HPDE6-E6E7 (cell line): ENCODE measurements at regions not wholly inside any gene's neighbourhood (a gene's known extent, or its start where the extent isn't known, plus 50 kb on each side); places are given as distances from the start of the nearest gene placed in this dataset.

Source experiments
- DNase-seq: peaks from one replicate; pipeline ENCODE4 v3.0.0; 2011; ENCODE audit warnings: missing footprints; ENCODE audit errors: extremely low spot score

DNA sequence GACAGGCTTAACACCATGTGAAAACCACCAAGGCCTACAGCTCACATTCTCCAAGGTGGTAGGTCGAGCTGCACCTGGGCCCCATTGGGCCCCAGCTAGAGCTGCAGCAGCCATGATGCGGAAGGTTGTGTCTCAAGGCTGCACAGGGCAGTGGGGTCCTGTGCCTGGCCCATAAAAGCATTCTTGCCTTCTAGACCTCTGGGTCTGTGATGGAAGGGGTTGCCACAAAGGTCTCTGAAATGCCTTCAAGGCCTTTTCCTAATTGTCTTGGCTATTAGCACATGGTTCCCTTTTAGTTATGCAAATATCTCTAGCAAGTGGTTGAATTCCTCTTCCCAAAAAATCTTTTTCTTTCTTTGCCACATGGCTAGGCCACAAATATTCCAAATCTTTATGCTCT, 52.5 kb upstream of the C11orf58 start:
- DNase-seq = no peak

DNA sequence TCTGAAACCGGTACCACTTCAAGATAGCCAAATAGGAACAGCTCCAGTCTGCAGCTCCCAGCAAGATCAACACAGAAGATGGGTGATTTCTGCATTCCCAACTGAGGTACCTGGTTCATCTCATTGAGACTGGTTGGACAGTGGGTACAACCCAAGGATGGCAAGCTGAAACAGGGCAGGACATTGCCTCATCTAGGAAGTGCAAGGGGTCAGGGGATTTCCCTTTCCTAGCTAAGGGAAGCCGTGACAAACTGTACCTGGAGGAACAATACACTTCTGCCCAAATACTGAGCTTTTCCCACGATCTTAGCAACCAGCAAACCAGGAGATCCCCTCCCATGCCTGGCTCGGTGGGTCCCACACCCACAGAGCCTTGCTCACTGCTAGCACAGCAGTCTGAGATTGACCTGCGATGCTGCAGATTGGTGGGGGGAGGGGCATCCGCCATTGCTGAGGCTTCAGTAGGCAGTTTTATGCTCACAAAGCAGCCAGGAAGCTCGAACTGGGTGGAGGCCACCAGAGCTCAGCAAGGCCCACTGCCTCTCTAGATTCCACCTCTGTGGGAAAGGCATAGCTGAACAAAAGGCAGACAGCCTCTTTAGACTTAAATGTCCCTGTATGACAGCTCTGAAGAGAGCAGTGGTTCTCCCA, 59.9 kb upstream of the C11orf58 start:
- no peak for DNase-seq

DNA sequence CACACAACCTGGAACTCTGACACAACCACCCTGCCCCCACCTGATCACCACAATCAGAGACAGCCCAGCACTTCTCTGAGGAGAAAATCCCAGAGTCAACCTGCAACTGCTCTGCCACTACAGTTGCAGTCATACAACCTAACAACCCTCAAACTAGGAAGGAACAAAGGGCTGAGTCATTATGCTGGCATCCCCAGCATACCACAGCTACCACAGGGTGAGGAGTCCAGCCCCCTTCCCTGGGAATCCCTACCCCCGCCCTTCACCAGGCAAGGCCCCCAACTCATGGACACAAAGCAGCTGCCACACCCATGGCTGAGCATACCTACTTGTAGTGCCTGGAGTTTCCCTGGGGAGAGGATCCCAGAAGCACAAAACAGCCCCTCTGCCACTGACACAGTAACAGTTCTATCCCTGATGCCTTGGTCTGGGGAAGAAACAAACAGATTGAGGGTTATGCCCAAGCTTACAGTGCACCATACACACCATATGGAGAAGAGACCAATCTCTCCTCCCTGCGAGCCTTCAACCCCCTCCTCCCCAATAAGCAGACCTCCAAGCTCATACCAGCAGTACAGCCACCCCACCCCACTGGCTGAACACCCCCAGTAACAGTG, 68.5 kb upstream of the C11orf58 start:
- DNase-seq = peak; percentile 50

DNA sequence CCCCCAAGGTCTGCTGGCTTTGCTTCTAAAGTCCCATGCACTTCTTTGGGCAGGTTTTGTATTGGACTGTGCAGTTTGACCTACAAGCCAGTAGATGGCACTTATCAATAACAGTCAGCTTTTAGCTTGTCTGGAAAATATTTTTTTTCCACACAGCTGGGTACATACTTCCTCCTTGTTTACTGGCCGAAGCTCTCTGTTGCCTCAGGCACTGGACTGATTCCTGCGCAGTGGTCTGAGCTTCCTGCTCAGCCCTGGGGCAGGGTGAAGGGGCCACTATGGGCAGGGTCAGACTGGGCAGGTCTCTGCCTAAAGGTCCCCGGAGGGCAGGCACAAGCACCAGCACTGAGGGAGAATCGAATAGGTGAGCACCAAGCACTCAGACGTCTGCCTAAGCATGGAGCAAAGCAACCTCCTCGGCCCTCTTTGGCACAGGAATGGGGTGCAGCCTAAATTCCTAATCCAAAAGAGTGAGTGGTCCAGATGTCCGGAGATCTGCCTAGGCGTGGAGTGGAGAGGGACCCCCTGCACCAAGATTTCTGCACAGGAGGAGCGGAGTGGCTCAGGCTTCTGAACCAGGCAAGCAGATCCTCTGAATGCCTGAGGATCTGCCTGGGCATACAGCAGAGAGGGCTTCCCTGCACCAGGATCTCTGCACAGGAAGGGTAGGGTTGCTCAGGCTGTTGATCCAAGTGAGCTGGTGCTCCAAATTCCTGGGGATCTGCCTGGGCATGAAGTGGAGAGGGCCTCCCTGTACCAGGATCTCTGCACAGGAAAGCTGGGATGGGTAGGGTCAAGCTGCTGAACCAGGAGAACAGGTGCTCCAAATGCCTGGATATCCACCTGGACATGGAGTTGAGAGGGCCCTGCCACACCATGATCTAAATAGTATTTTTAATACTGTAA, 105.9 kb upstream of the C11orf58 start:
- peak; percentile 11 for DNase-seq

DNA sequence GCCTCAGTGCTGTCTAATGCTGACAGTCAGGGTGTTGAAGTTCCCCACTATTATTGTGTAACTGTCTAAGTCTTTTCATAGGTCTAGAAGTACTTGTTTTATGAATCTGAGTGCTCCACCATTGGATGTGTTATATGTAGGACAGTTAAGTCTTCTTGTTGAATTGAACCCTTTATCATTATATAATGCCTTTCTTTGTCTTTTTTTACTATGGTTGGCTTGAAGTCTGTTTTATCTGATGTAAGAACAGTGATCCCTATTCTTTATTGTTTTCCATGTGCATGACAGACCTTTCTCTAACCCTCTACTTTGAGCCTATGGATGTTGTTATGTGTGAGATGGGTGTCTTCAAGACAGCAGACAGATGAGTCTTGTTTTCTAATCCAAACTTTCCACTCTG, 107.8 kb upstream of the C11orf58 start:
- no peak for DNase-seq

DNA sequence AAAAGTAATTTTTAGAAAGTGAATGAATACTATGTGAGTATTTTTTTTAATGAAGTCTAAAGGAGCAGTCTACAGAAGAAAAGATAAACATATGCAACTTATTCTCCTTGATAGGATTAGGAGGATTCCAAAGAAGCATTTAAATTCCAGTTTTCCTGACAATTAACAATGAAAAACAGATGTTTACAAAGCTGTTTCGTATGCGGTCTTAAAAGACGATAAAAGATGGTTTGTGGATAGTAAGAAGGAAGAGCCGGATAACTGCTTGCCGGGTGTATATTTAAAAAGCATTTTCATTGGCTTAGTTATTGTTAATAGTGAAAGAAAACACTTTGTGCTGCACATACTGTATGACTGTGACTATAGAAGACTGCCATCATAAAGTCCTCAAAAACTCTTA, 120.0 kb upstream of the C11orf58 start:
- no peak for DNase-seq

DNA sequence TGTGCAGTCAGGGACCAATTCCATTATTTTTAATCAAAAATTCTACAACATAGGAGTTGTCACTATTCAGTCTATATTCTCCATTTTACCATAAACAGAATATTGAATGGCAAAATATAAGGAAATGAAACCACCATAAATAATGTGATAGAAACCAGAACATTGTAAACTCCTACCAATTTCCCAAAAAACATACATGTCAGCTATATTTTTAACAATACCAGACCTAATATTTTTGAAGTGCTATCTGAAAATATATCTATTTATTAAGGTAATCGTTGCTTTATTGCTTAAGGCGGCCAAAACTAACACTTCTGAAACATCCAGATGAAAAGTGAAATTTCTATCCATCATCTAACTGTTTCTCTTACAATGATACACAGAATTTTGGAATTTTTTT, 123.0 kb upstream of the C11orf58 start:
- DNase-seq = no peak

DNA sequence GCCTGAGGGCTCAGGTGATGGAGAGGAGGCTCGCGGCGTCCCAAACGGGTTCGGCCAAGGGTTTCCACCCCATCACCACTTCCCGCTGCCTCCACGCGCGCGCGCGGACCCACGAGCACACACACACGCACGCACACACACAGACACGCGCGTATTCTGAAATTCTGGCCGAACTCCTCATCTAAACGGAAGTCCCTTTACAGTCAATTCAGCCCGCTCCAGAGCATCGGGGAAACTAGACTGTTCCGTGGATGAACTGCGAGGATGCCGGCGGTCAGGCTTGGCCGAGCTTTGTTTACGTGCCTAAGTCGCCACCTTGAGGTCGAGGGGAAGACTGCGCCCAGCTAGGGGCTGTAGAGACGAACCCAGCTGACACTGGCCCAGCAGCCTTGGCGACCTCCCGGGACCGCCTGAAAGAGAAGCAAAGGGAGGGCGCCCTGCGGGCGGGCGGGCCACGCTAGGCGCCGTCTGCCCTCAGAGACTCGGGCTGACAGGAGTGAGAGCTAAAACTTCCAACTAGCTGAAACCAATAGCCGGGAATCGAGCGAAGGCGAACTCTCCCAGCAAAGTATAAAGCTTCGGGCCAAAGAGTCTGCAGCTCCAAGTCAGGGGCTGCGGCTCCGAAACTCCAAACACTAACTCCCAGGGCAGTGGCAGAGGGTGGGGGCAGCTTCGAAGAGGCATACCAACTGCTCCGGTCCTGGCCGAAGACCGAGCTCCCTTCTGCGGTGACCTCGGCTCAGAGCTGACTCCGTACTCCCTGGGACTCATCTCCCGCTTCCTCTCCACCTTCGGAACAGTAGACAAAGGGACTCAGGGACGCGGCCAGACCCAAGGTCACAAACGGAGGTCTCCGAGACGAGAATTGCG, 124.7 kb upstream of the C11orf58 start:
- peak; percentile 65 for DNase-seq

DNA sequence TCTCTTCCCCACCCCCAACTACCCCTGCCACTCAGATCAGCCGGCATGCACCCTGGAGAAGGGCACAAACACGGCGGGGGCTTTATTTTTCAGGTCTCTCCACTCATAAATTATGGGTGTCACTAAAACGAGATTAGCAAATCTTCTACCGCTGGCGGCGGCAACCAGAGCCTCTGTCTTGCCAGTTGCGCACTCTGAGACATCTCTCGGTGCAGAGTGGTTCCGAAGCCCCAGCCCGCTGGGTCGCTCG, 125.3 kb upstream of the C11orf58 start:
- no peak for DNase-seq

DNA sequence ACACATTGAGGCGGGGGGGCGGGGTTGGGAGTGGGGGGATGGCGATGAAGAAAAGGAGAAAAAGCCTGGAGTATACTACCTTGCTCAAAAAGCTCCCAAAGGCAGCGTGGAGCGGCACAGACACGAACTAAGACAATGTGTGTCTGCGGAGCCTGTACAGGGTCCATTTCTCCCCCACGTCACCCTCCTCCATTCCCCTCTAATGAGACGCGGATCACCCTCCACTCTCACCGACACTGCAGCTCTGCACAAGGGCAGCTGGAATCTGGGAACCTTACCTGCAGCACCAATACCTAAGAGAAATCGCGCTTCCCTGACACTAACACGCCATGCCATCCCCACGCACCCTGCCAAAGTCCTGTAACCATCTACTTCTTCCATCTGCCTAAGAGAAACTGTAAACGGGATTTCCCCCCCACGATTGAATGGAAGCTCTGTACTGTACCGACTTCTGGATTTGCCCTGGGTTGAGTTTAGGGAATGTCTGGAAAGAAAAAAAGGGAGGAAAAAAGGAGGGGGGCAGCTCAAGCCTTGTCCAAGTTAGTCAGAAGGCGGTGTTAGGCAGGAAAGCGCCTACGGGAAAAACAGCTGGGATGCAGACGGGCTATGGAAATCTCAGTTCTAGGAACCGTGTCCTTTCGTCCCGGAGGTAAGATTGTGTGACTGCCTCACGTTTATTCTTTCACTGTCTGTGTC, 125.7 kb upstream of the C11orf58 start:
- DNase-seq = no peak

DNA sequence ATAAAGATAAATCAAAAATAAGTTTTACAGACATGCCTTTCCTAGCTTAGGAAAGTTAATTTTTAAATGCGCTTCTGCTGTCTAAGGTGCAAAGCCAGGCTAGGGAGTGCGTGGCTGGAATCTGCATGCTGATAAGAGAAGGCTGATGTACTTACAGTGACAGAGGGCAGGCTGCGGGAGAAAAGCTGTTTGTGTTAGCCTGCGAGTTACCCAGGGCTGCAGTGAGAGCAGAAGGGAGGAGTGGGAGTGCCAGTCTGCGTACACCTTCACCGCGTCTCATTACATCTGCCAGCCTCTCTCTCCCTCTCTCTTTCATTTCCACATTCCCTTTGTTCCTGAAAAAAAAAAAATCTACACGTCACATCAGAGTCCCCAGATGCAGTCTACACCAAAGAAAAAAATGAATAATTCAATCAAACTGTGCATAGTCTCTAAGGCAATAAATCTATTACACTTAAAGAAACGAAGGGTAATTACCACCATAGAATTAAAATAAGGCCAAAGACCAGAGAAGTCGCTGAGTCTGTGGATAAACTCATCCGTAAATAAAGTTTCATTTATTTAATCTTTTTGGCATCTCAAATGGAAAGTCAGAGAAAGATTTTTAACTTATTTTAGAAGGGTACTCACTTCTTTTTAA, 126.4 kb upstream of the C11orf58 start:
- no peak for DNase-seq

DNA sequence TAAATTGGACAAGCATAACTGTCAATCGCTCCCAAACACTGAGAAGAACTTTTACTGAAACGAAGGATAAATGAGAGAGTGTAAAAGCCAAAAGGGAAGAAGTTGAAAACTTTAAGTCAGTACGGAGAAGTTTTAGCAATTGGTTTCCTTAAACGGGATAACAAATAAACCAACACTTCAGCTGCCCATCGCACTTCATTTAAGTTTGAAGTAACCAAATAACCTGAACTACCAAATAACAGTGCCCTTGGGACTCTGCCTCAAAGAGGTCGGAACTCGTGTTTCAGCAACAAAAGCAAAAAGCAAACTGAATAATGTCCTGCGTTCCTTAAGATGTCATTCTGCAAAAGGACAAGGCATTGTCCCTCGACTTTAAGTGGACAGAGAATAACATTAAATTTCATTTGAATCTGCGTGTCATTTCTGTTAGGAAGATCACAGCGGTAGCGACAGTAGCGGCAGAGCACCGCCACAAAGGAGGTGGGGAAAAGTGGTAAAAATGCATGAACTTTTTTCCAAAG, 127.0 kb upstream of the C11orf58 start:
- no peak for DNase-seq

DNA sequence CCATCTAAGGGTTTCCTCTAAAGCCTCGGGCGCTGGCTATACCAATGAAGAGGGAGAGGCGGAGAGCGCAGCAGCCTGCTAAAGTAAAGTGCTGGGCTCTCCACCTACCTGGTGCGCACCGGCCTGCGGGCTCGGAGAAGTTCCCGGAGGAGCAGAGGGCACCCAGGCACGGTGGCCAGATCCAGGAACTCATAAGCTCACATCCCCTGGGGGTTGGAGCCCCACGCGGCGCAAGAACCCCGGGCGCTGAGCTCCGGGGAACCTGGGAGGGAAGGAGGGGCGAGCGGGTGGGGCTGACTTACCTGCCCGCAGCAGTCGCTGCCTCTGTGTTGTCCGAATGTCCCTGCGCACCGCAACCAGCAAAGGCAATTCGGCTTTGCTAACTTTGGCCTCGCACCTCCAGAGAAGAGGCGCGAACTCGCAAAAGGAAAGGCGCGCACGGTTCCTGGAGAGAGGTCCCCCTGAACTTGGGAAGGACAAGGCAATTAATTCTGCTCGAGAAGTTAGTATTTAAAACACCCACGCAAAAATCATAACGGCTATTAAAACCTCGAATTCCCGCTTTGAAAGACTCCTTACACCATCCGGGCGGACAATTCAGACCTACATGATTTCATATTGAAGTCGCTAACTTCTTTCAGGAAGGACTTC, 127.6 kb upstream of the C11orf58 start:
- no peak for DNase-seq

DNA sequence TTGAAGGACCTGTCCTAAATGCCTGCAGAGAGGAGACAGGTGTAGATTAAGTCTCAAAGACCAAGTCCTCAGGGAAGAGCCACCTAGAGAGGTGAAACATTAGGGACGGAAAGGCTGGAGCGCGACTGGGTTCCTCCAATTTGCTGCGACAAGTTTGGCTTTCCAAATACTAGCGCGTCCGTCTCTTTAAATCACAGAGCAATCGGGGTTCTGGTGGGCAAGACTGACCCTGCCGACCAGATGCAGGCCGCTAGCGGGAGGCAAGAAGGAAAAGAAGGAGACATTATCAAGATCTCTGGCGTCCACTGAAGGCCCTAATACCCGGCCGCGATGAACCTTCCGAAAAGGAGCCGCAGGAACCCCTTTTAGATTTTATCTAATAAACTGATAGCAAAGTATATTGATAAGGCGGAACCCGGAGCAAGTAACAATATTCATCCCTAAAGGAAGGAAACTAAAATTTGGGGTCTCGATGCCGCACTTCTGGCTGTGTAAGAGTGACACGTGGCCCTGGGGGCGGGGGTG, 128.2 kb upstream of the C11orf58 start:
- DNase-seq = no peak

DNA sequence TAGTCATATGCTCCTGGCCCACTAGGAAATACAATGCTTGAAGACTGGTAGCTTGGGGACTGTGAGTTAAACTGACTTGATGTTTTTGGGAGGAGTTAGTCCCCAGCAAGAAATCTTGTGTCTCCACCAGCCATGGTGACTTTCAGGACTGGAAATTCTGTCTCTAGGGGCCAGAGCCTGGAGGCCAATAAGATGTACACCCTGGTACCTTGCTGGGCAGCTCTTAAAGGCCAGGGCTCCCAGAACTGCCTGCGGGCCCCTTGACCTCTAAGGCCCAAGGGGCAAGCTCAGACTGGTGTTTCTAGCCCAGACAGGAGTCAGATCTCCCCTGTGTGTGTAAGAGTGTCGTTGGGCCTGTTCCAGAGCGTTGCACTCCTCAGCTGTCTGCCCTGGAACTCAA, 128.7 kb upstream of the C11orf58 start:
- no peak for DNase-seq

DNA sequence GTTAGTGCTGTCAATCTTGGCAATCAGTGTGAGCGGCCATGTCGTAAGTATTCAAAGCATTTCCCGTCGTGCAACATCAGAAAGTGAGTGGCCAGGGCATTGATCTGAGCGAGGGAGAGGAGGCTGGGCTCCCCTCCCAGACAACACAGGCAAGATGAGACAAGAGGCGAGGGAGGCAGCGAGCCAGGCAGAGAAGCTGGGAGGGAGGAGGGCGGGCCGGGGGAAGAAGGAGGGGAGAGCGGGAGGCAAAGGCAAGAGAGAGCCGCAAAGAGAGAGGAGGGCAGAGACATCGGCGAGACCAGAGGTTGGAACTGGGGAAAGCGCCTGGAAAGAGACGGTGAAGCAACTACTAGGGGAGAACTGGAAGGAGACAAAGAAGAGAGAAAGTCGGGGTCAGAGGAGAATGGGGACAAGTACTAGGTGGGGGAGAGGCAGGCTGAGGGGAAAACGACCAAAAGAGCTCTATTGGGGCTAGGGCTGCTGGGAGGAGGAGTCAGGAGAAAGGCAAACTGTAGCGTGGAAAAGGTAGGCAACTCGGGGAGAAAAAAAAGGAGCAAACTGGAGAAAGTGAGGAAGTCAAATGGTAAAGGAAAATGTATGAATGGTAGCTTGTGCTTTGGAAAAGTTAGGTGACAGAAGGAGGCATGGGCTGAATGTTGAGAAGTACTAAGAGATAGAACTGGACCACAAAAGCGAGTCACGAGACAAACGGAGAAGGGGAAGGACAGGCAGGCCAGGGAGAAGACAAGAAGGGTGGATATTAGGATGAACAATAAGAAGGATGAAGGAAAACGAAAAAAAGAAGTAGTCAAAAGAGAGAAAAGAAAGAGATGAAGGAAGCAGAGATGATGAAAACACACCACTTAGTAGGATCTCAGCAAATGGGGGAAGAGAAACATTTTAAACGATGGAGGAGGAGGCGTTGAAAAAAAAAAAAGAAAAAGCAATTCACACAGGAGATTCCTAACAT, 130.5 kb upstream of the C11orf58 start:
- peak; percentile 33 for DNase-seq

DNA sequence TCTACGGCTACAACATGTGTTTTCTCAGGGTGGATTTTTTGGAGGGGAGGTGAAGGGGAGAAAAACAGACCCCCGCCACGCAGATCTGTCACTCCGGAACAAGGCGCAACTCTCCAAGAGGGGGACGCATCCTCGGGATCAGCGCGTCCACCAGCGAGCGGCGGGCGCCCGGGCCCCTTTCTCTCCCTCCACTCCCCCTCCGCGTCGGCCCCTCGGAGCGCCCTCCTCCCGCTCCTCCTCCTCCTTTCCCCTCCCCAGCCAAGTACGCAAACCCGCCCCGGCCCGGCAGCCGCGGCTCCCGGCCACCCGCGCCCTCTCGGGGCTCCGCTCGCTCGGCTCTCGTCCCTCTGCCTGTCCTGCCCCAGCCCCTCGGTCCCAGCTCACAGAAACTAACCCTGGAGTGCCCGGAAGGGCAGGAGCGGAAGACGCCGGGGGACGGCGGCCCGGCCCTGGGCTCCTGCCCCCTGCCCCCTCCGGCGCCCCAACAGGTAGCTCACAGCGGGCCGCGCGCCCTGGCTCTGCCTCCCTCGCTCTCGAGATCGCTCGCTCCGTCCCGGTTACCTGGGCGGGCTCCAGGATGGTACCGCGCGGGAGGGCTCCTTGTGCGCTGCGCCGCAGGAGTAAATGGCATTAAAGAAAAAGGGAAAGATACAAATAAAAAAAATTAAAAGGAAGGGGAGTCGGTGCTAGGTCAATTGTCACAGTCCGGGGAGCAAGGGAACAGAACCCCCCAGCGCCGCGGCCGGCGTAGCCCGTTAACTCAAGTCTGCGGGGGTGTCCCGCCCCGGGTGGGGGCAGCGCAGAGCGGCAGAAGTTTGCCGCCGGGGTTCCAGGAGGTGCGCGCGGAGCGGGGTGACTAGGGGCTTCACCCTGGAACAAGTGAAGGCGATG, 131.4 kb upstream of the C11orf58 start:
- DNase-seq = no peak
